Sigmoid colon (tissue), 6 donors: ENCODE measurements at regions not wholly inside any gene's neighbourhood (a gene's known extent, or its start where the extent isn't known, plus 50 kb on each side); places are given as distances from the start of the nearest gene placed in this dataset.

Source experiments
- DNase-seq: peaks from one replicate; pipeline ENCODE4 v3.0.0-alpha.2; 2019
- H3K27ac ChIP-seq, 4 donors: fragments of 200-600 bp; sonication (generic); one replicate each; pipeline ENCODE4 v1.5.1; 2016 to 2019; ENCODE audit warnings: mild to moderate bottlenecking in 1 of 4
- H3K27me3 ChIP-seq, 3 donors: fragments of 200-600 bp; sonication (generic); one replicate each; pipeline ENCODE4 v1.5.1; 2019; ENCODE audit warnings: mild to moderate bottlenecking in 1 of 3
- H3K36me3 ChIP-seq, 4 donors: fragments of 200-600 bp; sonication (generic); one replicate each; pipeline ENCODE4 v1.5.1; 2016 to 2019
- H3K4me1 ChIP-seq, 4 donors: fragments of 200-600 bp; sonication (generic); one replicate each; pipeline ENCODE4 v1.5.1; 2017 to 2019
- H3K4me3 ChIP-seq, 4 donors: fragments of 200-600 bp; sonication (generic); one replicate each; pipeline ENCODE4 v1.5.1; 2017 to 2019; ENCODE audit warnings: mild to moderate bottlenecking in 2 of 4, moderate library complexity in 1 of 4
- H3K9me3 ChIP-seq, 4 donors: fragments of 200-600 bp in 3 of 4; sonication (generic) in 3 of 4; one replicate each; pipeline versions ENCODE4 v1.5.1 to v1.6.1; 2013 to 2019
- CTCF ChIP-seq, 4 experiments: fragments of 450-650 bp in 3 of 4; fragments of 200-600 bp in 1 of 4; IDR thresholded peaks; one replicate each; pipeline ENCODE4 v1.5.1; 2016 to 2019; ENCODE audit warnings: antibody characterized with exemption in 4 of 4, mild to moderate bottlenecking in 3 of 4, moderate library complexity in 2 of 4
- EP300 ChIP-seq, 4 donors: sonication (generic); formaldehyde crosslinking; IDR thresholded peaks; one replicate each; pipeline ENCODE4 v1.6.1; 2017; ENCODE audit warnings: antibody characterized with exemption in 4 of 4
- POLR2A ChIP-seq, 2 donors: fragments of 450-650 bp; IDR thresholded peaks; one replicate each; pipeline ENCODE4 v1.6.1; 2016; ENCODE audit warnings: antibody characterized with exemption in 2 of 2, mild to moderate bottlenecking in 2 of 2, moderate library complexity in 2 of 2
- POLR2AphosphoS5 ChIP-seq, 4 donors: sonication (generic); formaldehyde crosslinking; IDR thresholded peaks; one replicate each; pipeline ENCODE4 v1.6.1; 2017; ENCODE audit warnings: antibody characterized with exemption in 4 of 4
- WGBS, 2 donors: extraction: QIAGEN DNeasy Blood & Tissue Kit; methylation state at CpG; one replicate each; pipeline ENCODE4 v1.1.7; 2013; 5-methylcytosine and 5-hydroxymethylcytosine counted together
- intact Hi-C: fragments of 100-400 bp; cut with DNase I; formaldehyde crosslinking; loops from one replicate; pipeline ENCODE4 v1.15.1; 2023
- donor health status: healthy with polysubstance abuse.
- donor health status: healthy.

GRCh38 chr3:72538070-72538745 is 310.0 kb downstream of the SHQ1 start:
- WGBS, 2 donors = 65 to 75% methylated on average over 6 of the region's 6 CpGs
- H3K4me3 ChIP-seq = no peak overlapping the region
- H3K27me3 ChIP-seq = no peaks in the 10 kb centered on the region
- no peaks in the 10 kb centered on the region for H3K4me1 ChIP-seq
- no peaks in the 10 kb centered on the region for H3K9me3 ChIP-seq
- H3K36me3 ChIP-seq = no peaks in the 10 kb centered on the region
- TF ChIP-seq POLR2A (IDR thresholded peaks at IDR 0.05) (no peak), CTCF (IDR thresholded peaks at IDR 0.05) (no peak), POLR2AphosphoS5 (IDR thresholded peaks at IDR 0.05) (peak in 1 of 4 donors; percentile 7), EP300 (IDR thresholded peaks at IDR 0.05) (no peak)
- intact Hi-C loops = no loop called here
- H3K27ac ChIP-seq = no peak overlapping the region
- no peak for DNase-seq

- DNase-seq = no peak
- Histone ChIP-seq H3K36me3 (no peaks in the 10 kb centered on the region), H3K4me1 (no peaks in the 10 kb centered on the region), H3K4me3 (no peak overlapping the region), H3K27me3 (no peaks in the 10 kb centered on the region), H3K9me3 (no peaks in the 10 kb centered on the region), H3K27ac (no peak overlapping the region)
- intact Hi-C loops = no loop called here
- 89 to 93% methylated on average over 6 of the region's 6 CpGs for WGBS, 2 donors
- TF ChIP-seq POLR2A (IDR thresholded peaks at IDR 0.05) (no peak), CTCF (IDR thresholded peaks at IDR 0.05) (no peak), EP300 (IDR thresholded peaks at IDR 0.05) (no peak), POLR2AphosphoS5 (IDR thresholded peaks at IDR 0.05) (no peak)
Observed at GRCh38 chr3:72537448-72537847, 310.8 kb downstream of the SHQ1 start.

GRCh38 chr3:72536878-72537267 is 311.4 kb downstream of the SHQ1 start:
- no peak for DNase-seq

GRCh38 chr3:72536206-72536877 is 311.9 kb downstream of the SHQ1 start:
- H3K4me3 ChIP-seq = no peak overlapping the region
- DNase-seq = no peak
- no peaks in the 10 kb centered on the region for H3K27me3 ChIP-seq
- no peaks in the 10 kb centered on the region for H3K4me1 ChIP-seq
- WGBS, 2 donors = 95 to 97% methylated on average over 4 of the region's 4 CpGs
- intact Hi-C loops = no loop called here
- no peaks in the 10 kb centered on the region for H3K36me3 ChIP-seq
- H3K27ac ChIP-seq = no peak overlapping the region
- TF ChIP-seq CTCF (IDR thresholded peaks at IDR 0.05) (no peak), EP300 (IDR thresholded peaks at IDR 0.05) (no peak), POLR2AphosphoS5 (IDR thresholded peaks at IDR 0.05) (no peak), POLR2A (IDR thresholded peaks at IDR 0.05) (no peak)
- H3K9me3 ChIP-seq = no peaks in the 10 kb centered on the region

More at GRCh38 chr3:72536878-72537267, 311.4 kb downstream of the SHQ1 start:
- H3K27ac ChIP-seq = no peak overlapping the region
- no peak for TF ChIP-seq POLR2AphosphoS5 (IDR thresholded peaks at IDR 0.05)
- no peak overlapping the region for H3K4me3 ChIP-seq
- no peaks in the 10 kb centered on the region for H3K4me1 ChIP-seq
- H3K36me3 ChIP-seq = no peaks in the 10 kb centered on the region
- H3K27me3 ChIP-seq = no peaks in the 10 kb centered on the region
- intact Hi-C loops = no loop called here
- no peaks in the 10 kb centered on the region for H3K9me3 ChIP-seq
- 79 to 90% methylated on average over 8 of the region's 8 CpGs for WGBS, 2 donors

- WGBS, 2 donors = 54 to 84% methylated on average over 7 of the region's 7 CpGs
Observed at GRCh38 chr3:72535772-72536171, 312.5 kb downstream of the SHQ1 start.

More at GRCh38 chr3:72535772-72536171, 312.5 kb downstream of the SHQ1 start:
- TF ChIP-seq CTCF (IDR thresholded peaks at IDR 0.05) (no peak), POLR2A (IDR thresholded peaks at IDR 0.05) (no peak), POLR2AphosphoS5 (IDR thresholded peaks at IDR 0.05) (no peak), EP300 (IDR thresholded peaks at IDR 0.05) (no peak)
- intact Hi-C loops = no loop called here
- Histone ChIP-seq H3K9me3 (no peaks in the 10 kb centered on the region), H3K4me1 (no peaks in the 10 kb centered on the region), H3K4me3 (no peak overlapping the region), H3K36me3 (no peaks in the 10 kb centered on the region), H3K27me3 (no peaks in the 10 kb centered on the region), H3K27ac (no peak overlapping the region)
- no peak for DNase-seq
